K562 (cell line): ENCODE measurements at regions not wholly inside any gene's neighbourhood (a gene's known extent, or its start where the extent isn't known, plus 50 kb on each side); places are given as distances from the start of the nearest gene placed in this dataset.
A peak's percentile ranks its signal among the peaks of the same experiment; 100 is the strongest.

Source experiments
- ATAC-seq: fragments of 200-7000 bp; cut with Tn5 transposase; 3 replicates; pipeline ENCODE4 v1.9.1; 2020; ENCODE audit warnings: moderate library complexity
- BruUV-seq: library from RNA; stranded (reverse); fragments of 400-500 nt; replicated peaks from 2 replicates; lab custom pipeline; 2021; lab: Mats Ljungman, UMichigan
- CTCF ChIA-PET: fragments of 300-600 bp; formaldehyde crosslinking; extraction: SDS; loops from one replicate; lab custom pipeline; 2021; ENCODE audit warnings: low intra/inter-chr PET ratio; lab: Yijun Ruan, JAX
- POLR2A ChIA-PET: fragments of 300-600, 350-650 bp; sonication (Branson Sonifier 250); formaldehyde crosslinking; extraction: SDS; loops from one replicate; lab custom pipeline; 2021; ENCODE audit warnings: antibody characterized with exemption, inconsistent platforms; lab: Yijun Ruan, JAX
- DNase-seq, 4 experiments: peaks; one replicate each; pipeline versions ENCODE4 v3.0.0 to v3.0.0-alpha.2; 2011 to 2018; ENCODE audit warnings: low spot score in 3 of 4, mixed read lengths in 3 of 4; ENCODE audit errors: extremely low read depth in 1 of 4
- FAIRE-seq: peaks from 2 replicates; lab custom pipeline; 2011; peaks lifted over from hg19 to GRCh38; lab: Jason Lieb, UNC
- H2AFZ ChIP-seq: 2 replicates; pipeline ENCODE4 v1.6.0; 2011; ENCODE audit warnings: low read depth, low read length, control low read depth, inconsistent platforms
- H3K27ac ChIP-seq: fragments of 200-600 bp; 3 replicates; pipeline ENCODE4 v1.8.0; 2011; ENCODE audit warnings: low read depth, mild to moderate bottlenecking, control low read depth, inconsistent platforms, low read length, moderate library complexity, mixed read lengths; ENCODE audit errors: extremely low read depth
- H3K27me3 ChIP-seq, 2 experiments: fragments of 300-600 bp in 1 of 2; 2 replicates in 1 of 2; 3 replicates in 1 of 2; pipeline versions ENCODE4 v1.6.0 to v1.8.0; 2011; ENCODE audit warnings: inconsistent platforms in 2 of 2, low read length in 2 of 2, mild to moderate bottlenecking in 1 of 2, mixed read lengths in 1 of 2, moderate library complexity in 1 of 2; ENCODE audit not compliant: control insufficient read depth in 2 of 2, insufficient read depth in 2 of 2
- H3K36me3 ChIP-seq: fragments of 300-600 bp; 3 replicates; pipeline ENCODE4 v1.8.0; 2011; ENCODE audit warnings: mild to moderate bottlenecking, low read length, inconsistent platforms; ENCODE audit not compliant: control insufficient read depth, insufficient read depth
- H3K4me1 ChIP-seq, 2 experiments: fragments of 200-600 bp in 1 of 2; replicated peaks in 1 of 2; 2 replicates in 1 of 2; 3 replicates in 1 of 2; pipeline versions ENCODE4 v1.5.1 to v1.8.0; 2011; ENCODE audit warnings: inconsistent platforms in 2 of 2, low read length in 2 of 2, mild to moderate bottlenecking in 1 of 2, mixed read lengths in 1 of 2, moderate library complexity in 1 of 2; ENCODE audit not compliant: control insufficient read depth in 2 of 2, insufficient read depth in 2 of 2
- H3K4me2 ChIP-seq: 2 replicates; pipeline ENCODE4 v1.6.1; 2011; ENCODE audit warnings: low read length, control low read depth, inconsistent platforms, mixed read lengths; ENCODE audit not compliant: insufficient read depth
- H3K4me3 ChIP-seq: fragments of 200-600 bp; sonication (generic), shearing (Covaris generic); 2 replicates; pipeline ENCODE4 v1.5.1; 2016; ENCODE audit warnings: control low read depth, inconsistent platforms
- H3K79me2 ChIP-seq: fragments of 200-600 bp; 3 replicates; pipeline ENCODE4 v1.8.0; 2011; ENCODE audit warnings: low read length, inconsistent platforms; ENCODE audit not compliant: control insufficient read depth, insufficient read depth
- H3K9ac ChIP-seq, 2 experiments: 2 replicates each; pipeline versions ENCODE4 v1.6.0 to v1.6.1; 2011; ENCODE audit warnings: low read depth in 2 of 2, low read length in 2 of 2, control low read depth in 1 of 2, inconsistent platforms in 1 of 2, mild to moderate bottlenecking in 1 of 2, mixed read lengths in 1 of 2; ENCODE audit not compliant: insufficient read depth in 1 of 2
- H3K9me1 ChIP-seq: one replicate; pipeline ENCODE4 v1.6.0; 2011; ENCODE audit warnings: inconsistent platforms, mild to moderate bottlenecking, low read length, moderate library complexity; ENCODE audit not compliant: control insufficient read depth, insufficient read depth
- H3K9me3 ChIP-seq: replicated peaks from 2 replicates; pipeline ENCODE4 v1.5.1; 2011; ENCODE audit warnings: low read depth, low read length, inconsistent platforms; ENCODE audit not compliant: control insufficient read depth, insufficient read depth
- H4K20me1 ChIP-seq: replicated peaks from 2 replicates; pipeline ENCODE4 v1.6.1; 2011; ENCODE audit warnings: low read length, inconsistent platforms, mixed read lengths; ENCODE audit not compliant: control insufficient read depth, insufficient read depth
- DIDO1 ChIP-seq: fragments of 450-650 bp; IDR thresholded peaks from 2 replicates; pipeline ENCODE4 v1.6.1; 2016; ENCODE audit warnings: low read depth, missing biosample characterization, missing genetic modification characterization
- E2F3 ChIP-seq: fragments of 250-450 bp; sonication (Bioruptor Pico); IDR thresholded peaks from 2 replicates; pipeline ENCODE4 v1.4.0; 2020; ENCODE audit warnings: mild to moderate bottlenecking
- FOXK2 ChIP-seq, 2 experiments: fragments of 450-650 bp; IDR thresholded peaks in 1 of 2; conservative IDR thresholded peaks in 1 of 2; 2 replicates each; pipeline ENCODE4 v1.6.1; 2016; ENCODE audit warnings: low read depth in 2 of 2, mild to moderate bottlenecking in 1 of 2
- GABPA ChIP-seq: fragments of 200-800 bp; sonication (Bioruptor generic); conservative IDR thresholded peaks from 2 replicates; pipeline ENCODE4 v1.6.1; 2016; ENCODE audit warnings: low read depth, missing genetic modification characterization, missing compliant biosample characterization
- MED1 ChIP-seq: sonication (generic); formaldehyde crosslinking; IDR thresholded peaks from 2 replicates; pipeline ENCODE4 v1.8.1; 2023; ENCODE audit warnings: missing genetic modification reagents, borderline replicate concordance
- MEF2D ChIP-seq: conservative IDR thresholded peaks from 2 replicates; pipeline ENCODE4 v1.6.1; 2016; ENCODE audit warnings: low read depth, missing genetic modification characterization, missing compliant biosample characterization
- MYC ChIP-seq, 2 experiments: fragments of 250-450 bp in 1 of 2; sonication (Bioruptor Pico) in 1 of 2; IDR thresholded peaks; 2 replicates each; pipeline versions ENCODE4 v1.5.1 to v1.6.1; 2012 to 2021; ENCODE audit warnings: low read depth in 2 of 2, borderline replicate concordance in 1 of 2, improper control_type of control experiment in 1 of 2, low read length in 1 of 2, mild to moderate bottlenecking in 1 of 2, moderate library complexity in 1 of 2
- PHF8 ChIP-seq: fragments of 200-600 bp; sonication (generic); IDR thresholded peaks from 2 replicates; pipeline ENCODE4 v1.6.1; 2012; ENCODE audit warnings: mixed run types, mild to moderate bottlenecking, inconsistent platforms, low read length, moderate library complexity, borderline replicate concordance
- SNRNP70 ChIP-seq: fragments of 200-400 bp; formaldehyde crosslinking; optimal IDR thresholded peaks from 2 replicates; pipeline ENCODE3; 2017; ENCODE audit warnings: low read depth, low read length
- SP2 ChIP-seq: IDR thresholded peaks from 2 replicates; pipeline ENCODE4 v1.6.1; 2011; ENCODE audit warnings: mild to moderate bottlenecking, low read depth, low read length, moderate library complexity; ENCODE audit not compliant: poor library complexity, severe bottlenecking; ENCODE audit errors: extremely low read depth
- TAF7 ChIP-seq: fragments of 450-650 bp; IDR thresholded peaks from 2 replicates; pipeline ENCODE4 v1.6.1; 2016; ENCODE audit warnings: missing genetic modification characterization, missing compliant biosample characterization
- TAL1 ChIP-seq: fragments of 450-650 bp; IDR thresholded peaks from 2 replicates; pipeline ENCODE4 v1.6.1; 2016; ENCODE audit warnings: mild to moderate bottlenecking
- ZNF140 ChIP-seq: fragments of 250-450 bp; sonication (Bioruptor Pico); IDR thresholded peaks from 2 replicates; pipeline ENCODE4 v1.8.0; 2021; ENCODE audit warnings: moderate library complexity, mild to moderate bottlenecking, inconsistent platforms
- ZNF584 ChIP-seq: fragments of 200-800 bp; sonication (Bioruptor generic); IDR thresholded peaks from 2 replicates; pipeline ENCODE4 v1.6.1; 2016; ENCODE audit warnings: low read depth, mild to moderate bottlenecking, missing genetic modification characterization, missing compliant biosample characterization
- ZNF778 ChIP-seq: fragments of 450-650 bp; formaldehyde crosslinking; IDR thresholded peaks from 2 replicates; pipeline ENCODE4 v1.4.0; 2020; ENCODE audit warnings: mild to moderate bottlenecking, moderate library complexity
- WGBS: fragments of 100-300 bp; shearing (Covaris generic); methylation state at CpG from one replicate; pipeline ENCODE4 v1.1.6; 2016; ENCODE audit warnings: low coverage, mixed read lengths; ENCODE audit not compliant: insufficient coverage; ENCODE audit errors: missing lambda C conversion rate; 5-methylcytosine and 5-hydroxymethylcytosine counted together
- in situ Hi-C: fragments of 300-500 bp; cut with MboI; formaldehyde crosslinking; loops from 4 replicates; pipeline ENCODE4 v1.15.0; 2018; ENCODE audit warnings: inconsistent platforms, mixed read lengths
- intact Hi-C: fragments of 100-400 bp; cut with micrococcal nuclease; formaldehyde crosslinking; loops from 2 replicates; pipeline ENCODE4 v1.14.2; 2022
- TF ChIP-seq, protein P1 (sequence below): sonication (generic); formaldehyde crosslinking; IDR thresholded peaks from 2 replicates; pipeline ENCODE4 v1.8.0; 2022; ENCODE audit warnings: mild to moderate bottlenecking, low read depth, missing genetic modification reagents
- TF ChIP-seq, protein P2 (sequence below): fragments of 450-650 bp; formaldehyde crosslinking; IDR thresholded peaks from 2 replicates; pipeline ENCODE4 v1.4.0; 2020; ENCODE audit warnings: mild to moderate bottlenecking, moderate library complexity

DNA sequence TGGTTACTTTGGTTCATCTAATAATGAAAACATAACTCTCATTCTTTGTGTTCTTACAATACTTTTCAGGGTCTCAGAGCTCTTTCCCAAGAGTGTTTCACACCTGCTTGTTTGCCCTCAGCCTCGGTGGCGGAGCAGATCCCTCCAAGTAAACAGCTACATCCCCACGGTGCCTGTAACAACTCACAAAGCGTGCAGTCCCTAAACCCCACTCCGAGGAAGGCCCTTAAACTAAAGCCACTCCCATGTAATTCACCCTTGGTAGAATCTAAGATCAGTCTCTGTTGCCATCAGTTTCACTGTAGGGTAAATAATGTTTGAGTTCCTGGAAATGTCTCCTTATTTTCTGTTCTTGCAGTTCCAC lies 101.1 kb downstream of the TFAP2A start:
- POLR2A ChIA-PET = interaction anchor here (0.7 to 1.7 kb wide), 6 partner anchors 8 to 409 kb away, joined by 3 to 21 read pairs (median 4); partner anchors contain the start of gene TMEM14C
- H3K79me2 ChIP-seq = no peaks in the 10 kb centered on the region
- no TSS peak for BruUV-seq
- FAIRE-seq (peak; percentile 6), ATAC-seq (peak; percentile 50), DNase-seq (peak in 1 of 4 experiments; percentile 25)
- peak overlapping the region; percentile 37 for H3K4me2 ChIP-seq
- in situ Hi-C loops (no loop called here), intact Hi-C loops (loop anchor here (1.0 kb wide), 1 partner anchor 90 kb away; no protein-coding TSS in a partner anchor)
- H3K4me1 ChIP-seq = peaks cover 14 to 37% of the 10 kb centered on the region in 2 experiments
- CTCF ChIA-PET = no interaction called here
- H3K4me3 ChIP-seq = no peak overlapping the region
- H3K27me3 ChIP-seq = no peaks in the 10 kb centered on the region
- WGBS = 27% methylated on average over 5 of the region's 5 CpGs
- H3K27ac ChIP-seq = peak overlapping the region; percentile 54
- no peaks in the 10 kb centered on the region for H3K36me3 ChIP-seq
- H2AFZ ChIP-seq = peak overlapping the region; percentile 75
- H3K9ac ChIP-seq = peak overlapping the region; percentile 39 to 80; a peak in 3 of 4 replicates
- H4K20me1 ChIP-seq = no peaks in the 10 kb centered on the region
- H3K9me3 ChIP-seq = no peaks in the 10 kb centered on the region
- no peaks in the 10 kb centered on the region for H3K9me1 ChIP-seq
- no peak for TF ChIP-seq SNRNP70
- no peak for TF ChIP-seq MED1 (CRISPR knock-in tag)
- no peak for TF ChIP-seq DIDO1
- no peak for TF ChIP-seq E2F3 (CRISPR knock-in tag)
- TF ChIP-seq SP2 = no peak
- TF ChIP-seq GABPA (tag) = no peak
- no peak for TF ChIP-seq TAF7 (tag)
- TF ChIP-seq MEF2D (tag) = no peak
- TF ChIP-seq ZNF584 (CRISPR knock-in tag) = no peak
- no peak for TF ChIP-seq ZNF140 (CRISPR knock-in tag)
- TF ChIP-seq FOXK2 (conservative IDR thresholded peaks at IDR 0.05 in 1 of 2, IDR thresholded peaks at IDR 0.05 in 1 of 2; ENCODE audit: low read depth in 2 of 2) = peak in 1 of 2 experiments; percentile 35; a peak in 1 of 4 replicates
- TF ChIP-seq, protein P1, sequence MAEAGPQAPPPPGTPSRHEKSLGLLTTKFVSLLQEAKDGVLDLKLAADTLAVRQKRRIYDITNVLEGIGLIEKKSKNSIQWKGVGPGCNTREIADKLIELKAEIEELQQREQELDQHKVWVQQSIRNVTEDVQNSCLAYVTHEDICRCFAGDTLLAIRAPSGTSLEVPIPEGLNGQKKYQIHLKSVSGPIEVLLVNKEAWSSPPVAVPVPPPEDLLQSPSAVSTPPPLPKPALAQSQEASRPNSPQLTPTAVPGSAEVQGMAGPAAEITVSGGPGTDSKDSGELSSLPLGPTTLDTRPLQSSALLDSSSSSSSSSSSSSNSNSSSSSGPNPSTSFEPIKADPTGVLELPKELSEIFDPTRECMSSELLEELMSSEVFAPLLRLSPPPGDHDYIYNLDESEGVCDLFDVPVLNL (CRISPR knock-in tag) = no peak
- no peak for TF ChIP-seq TAL1
- TF ChIP-seq MYC (IDR thresholded peaks at IDR 0.05; ENCODE audit: low read depth, low read length) = no peak
- TF ChIP-seq MYC (CRISPR knock-in tag; IDR thresholded peaks at IDR 0.05; ENCODE audit: borderline replicate concordance, low read depth) = no peak
- TF ChIP-seq, protein P2, sequence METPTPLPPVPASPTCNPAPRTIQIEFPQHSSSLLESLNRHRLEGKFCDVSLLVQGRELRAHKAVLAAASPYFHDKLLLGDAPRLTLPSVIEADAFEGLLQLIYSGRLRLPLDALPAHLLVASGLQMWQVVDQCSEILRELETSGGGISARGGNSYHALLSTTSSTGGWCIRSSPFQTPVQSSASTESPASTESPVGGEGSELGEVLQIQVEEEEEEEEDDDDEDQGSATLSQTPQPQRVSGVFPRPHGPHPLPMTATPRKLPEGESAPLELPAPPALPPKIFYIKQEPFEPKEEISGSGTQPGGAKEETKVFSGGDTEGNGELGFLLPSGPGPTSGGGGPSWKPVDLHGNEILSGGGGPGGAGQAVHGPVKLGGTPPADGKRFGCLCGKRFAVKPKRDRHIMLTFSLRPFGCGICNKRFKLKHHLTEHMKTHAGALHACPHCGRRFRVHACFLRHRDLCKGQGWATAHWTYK (CRISPR knock-in tag) = no peak
- TF ChIP-seq ZNF778 (CRISPR knock-in tag) = no peak
- TF ChIP-seq PHF8 = 0 out of 2 replicates have a peak, but pooled peaks have one; percentile 4
